Stimulated activated CD8-positive, alpha-beta memory T cell treated with anti-CD3 and anti-CD28 coated beads, Interleukin-15, amount 100 ng/mL, for 24 hours (primary cell): ENCODE measurements at regions not wholly inside any gene's neighbourhood (a gene's known extent, or its start where the extent isn't known, plus 50 kb on each side); places are given as distances from the start of the nearest gene placed in this dataset.
"Not testable (repeated sequence)": the region's sequence is repeated elsewhere in the genome, so short reads cannot be mapped to it uniquely, and the experiment has no call there.

Experiments
- DNase-seq: peaks from one replicate; pipeline ENCODE4 v3.0.0-alpha.2; 2020; ENCODE audit warnings: low read depth

DNA sequence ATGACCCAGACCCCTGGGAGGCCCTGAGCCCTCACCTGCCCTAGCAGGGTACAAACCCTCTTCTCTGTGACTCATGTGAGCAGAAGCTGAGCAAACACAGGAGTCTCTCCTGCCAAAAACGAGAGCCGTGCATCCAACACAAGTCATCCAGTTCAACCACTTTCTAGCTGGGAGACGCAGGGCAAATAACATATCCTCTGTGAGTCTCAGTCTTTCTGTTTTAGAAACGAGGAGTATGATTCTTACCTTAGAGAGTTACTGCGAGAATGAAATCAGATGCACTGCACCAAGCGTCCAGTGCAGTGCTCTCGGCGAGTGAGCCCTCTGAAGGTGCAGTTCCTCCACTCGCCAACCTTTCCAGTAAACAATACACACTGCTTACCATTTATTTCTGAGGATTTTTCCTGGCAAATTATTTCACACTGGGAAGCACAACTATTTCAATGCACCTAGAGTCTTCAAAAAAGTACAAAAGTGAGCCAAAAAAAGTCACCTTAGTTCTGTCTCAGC is 331.8 kb upstream of the MYT1L start:
- DNase-seq: no peak

- no peak for DNase-seq
Observed at GRCh38 chr2:2662037-2662846, 331.2 kb upstream of the MYT1L start.

- DNase-seq: no peak
Observed at GRCh38 chr2:2660789-2661355, 329.8 kb upstream of the MYT1L start.

GRCh38 chr2:2657121-2657962 is 326.3 kb upstream of the MYT1L start:
- DNase-seq: no peak

DNA sequence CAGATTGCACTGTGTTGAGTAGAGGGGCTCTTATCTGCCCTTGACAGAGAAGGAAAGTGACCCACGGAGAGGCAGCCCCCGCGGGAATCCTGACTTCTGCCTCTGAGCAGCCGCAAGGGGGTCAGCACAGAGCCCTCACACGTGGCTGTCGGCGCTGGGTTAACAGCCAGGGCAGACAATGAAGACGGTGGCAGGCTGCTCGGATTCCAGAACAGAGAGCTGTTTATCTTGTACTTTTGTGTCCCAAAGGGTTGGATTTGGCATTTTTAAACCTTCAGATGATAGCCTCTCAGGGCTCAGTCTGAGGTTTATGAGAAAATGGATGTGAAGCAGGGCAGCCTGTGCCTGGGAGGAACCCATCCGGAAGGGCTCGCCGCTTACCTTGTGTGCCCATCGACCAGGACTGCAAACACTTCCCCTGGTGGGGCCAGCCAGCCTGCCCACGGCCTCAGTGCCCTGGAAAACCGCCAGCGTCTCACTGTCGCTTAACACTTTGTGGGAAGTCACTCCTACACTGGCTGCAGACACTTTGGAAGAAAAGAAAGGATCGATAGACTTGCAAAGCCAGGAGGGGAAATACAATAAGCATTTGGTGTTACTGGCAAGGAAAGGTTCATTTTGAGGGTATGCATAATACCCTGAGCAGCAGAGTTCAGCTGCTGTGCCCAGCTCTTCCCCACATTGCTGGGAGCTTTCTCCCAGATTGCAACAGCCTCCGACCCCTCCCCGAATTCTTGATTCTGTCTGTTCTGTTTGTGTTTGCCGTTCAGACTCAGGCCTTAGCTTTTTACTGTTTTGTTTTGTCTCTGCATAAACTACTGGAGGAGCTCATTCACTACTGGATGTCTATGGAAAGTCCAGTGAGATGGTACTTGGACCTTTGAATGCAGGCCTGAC is 325.3 kb upstream of the MYT1L start:
- no peak for DNase-seq

DNA sequence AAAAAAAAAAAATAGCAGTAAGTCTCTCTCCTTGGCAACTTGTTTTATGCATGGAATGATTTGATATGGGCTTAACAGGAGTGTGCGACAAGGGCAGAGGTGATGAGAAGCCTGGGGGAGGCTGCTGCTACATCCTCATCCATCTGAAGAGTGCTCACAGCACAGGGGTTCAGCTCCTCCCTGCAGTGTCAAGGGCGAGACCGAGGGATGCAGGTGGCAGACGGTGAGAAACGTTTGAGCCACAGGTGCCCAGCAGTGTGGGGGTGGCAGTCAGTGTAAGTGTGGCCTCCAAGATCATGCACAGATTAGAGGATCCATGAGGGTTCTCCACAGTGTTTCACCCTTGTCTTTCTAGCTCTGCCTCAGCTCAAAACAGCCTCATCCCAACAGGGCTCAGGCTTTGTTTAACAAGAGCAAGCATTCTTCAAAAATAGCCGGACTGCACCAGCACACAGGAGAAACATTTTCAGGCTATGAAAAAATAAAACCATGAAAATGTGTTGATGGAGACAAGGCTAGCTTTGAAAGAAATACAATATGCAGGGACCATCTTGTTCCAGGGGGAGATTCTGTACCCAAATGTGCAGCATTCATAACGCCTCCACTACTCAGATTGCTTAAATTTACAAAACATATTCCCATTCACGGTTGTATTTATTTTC is 324.5 kb upstream of the MYT1L start:
- DNase-seq: no peak

DNA sequence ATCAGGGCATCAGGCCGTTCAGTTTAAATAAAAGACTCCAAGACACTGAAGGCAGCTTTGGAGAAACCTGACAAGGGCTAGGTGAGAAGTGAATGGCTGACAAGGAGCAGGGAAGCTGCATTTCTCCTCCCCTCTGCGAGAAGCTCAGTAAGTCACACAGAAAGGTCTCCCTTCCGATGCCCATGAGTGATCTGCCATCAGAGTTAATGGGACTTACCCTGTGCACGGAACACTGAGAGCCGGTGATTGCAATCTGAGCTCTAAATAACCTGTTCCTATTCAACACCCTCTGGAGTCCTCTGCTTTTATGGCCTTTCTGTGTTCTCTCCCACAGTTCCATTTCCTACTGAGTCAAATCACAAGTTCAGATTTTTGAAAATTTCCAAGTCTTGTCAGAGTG is 322.2 kb upstream of the MYT1L start:
- DNase-seq: no peak

- no peak for DNase-seq
Observed at GRCh38 chr2:2650608-2651375, 319.7 kb upstream of the MYT1L start.

DNA sequence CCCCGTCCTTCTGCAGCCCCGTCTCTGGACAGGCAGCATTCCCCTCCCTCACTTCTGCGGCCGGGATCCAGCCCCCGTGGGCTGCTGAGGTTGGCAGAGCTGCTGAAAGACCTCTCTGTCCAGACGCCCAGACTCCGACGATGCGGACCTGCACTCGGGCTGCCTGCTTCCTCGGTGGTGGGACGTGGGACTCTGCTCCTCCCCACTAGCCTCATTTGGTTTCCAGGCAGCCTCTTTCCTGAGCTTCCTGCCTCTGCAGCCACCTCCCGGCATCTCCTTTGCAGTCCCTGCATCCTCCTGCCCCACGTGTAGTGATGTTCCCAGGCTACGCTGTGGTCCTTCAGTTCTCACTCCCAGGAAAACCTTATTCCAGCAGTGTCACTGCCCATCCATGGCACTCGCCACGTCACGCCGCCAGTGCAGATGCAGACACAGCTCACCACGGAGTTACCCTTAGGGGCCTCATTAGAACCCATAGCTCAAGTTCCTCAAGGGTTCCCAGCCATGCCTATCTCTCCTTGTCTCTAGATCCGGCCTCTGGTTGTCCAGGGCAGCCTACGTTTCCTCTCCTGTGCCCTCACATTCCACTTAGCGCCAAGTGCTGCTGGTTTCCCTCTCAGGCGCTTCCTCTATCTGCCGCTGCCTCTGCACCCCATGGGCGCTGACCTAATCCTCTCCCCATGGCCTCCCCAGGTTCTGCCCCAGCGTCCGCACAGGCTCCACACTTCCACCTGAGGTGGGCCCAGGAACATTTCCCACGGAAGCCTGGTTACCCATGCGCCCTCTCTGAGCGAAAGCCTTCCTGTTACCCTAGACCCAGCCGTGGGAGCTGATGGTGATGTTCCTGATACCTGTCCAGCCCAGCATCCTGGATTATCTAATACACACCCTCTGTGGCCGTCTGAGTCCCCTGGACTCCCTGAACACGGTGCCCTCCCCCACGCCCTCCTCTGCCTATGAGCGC is 318.3 kb upstream of the MYT1L start:
- no peak for DNase-seq

DNA sequence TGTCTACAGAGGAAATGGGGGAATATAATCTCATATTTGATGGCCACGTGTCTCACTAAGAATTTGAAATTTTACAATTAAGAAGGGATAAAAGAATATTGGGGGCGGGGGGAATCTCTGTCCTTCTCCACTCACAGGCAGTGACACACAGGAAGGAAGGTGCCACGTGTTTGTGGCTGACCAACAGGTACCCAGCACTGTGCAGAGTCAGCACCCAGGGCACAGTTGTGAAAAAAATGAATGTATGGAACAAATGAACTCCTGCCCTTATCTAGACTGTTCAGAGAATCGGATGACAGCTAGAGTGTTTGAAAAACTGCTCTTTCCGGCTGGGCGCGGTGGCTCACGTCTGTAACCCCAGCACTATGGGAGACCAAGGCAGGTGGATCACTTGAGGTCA is 317.0 kb upstream of the MYT1L start:
- DNase-seq: no peak

DNA sequence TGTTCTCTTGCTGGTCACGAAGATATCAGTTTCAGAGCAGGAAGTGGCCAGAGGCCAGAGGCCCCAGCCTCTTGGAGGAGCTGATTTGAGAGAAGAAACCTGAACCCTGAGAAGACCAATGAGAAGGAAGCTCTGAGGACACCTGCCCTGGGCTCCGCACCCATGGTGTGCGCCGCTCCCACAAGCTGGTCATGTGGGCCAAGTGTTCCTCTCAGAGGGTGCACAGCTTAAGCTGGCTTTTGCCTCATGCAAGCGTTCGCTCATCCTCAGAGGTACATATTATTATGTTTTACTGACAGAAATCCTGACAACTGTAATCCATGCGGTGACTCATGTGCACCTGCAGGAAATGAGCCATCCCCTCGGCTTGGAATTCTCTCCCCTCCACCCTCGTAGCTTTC is 316.1 kb upstream of the MYT1L start:
- no peak for DNase-seq

DNA sequence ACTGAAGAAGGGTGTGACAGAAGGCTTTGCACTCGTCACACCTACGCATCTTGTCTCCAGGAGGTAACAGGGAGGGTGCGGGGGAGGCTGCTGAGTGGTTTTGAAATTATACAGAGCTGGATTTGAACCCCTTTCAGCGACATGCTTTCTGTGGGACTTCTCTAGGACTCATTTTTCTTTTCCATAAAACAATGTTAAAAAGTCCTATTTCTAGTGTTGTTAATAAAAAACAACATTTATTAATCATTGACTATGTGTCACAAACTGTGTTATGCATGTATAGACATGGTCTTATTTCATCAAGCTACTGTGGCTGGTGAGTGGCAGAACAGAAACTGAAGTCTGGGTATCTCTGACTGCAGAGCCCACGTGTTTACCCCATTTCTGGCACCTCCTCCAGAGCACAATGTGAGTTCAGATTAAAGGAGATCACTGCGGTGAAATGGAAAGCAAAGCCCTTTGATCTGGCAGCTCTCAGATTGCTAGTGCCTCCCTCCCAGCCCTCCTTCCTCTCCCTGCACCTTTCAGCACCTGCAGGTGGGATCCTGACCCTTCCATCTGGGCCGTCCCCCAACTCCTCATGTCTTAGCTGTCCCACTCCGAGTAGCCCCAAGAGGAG is 315.5 kb upstream of the MYT1L start:
- no peak for DNase-seq

- DNase-seq: no peak
Observed at GRCh38 chr2:2645162-2645855, 314.2 kb upstream of the MYT1L start.

GRCh38 chr2:2644751-2645150 is 313.7 kb upstream of the MYT1L start:
- not testable (repeated sequence) for DNase-seq

- no peak for DNase-seq
Observed at GRCh38 chr2:2644040-2644439, 313.0 kb upstream of the MYT1L start.

- DNase-seq: no peak
Observed at GRCh38 chr2:2642906-2643890, 312.1 kb upstream of the MYT1L start.
